Stimulated activated CD4-positive, alpha-beta T cell treated with anti-CD3 and anti-CD28 coated beads, Interleukin-4, amount 100 ng/mL, for 24 hours (primary cell): ENCODE measurements at regions not wholly inside any gene's neighbourhood (a gene's known extent, or its start where the extent isn't known, plus 50 kb on each side); places are given as distances from the start of the nearest gene placed in this dataset.

ENCODE experiments used
- DNase-seq: peaks from one replicate; pipeline ENCODE4 v3.0.0-alpha.2; 2020

DNA sequence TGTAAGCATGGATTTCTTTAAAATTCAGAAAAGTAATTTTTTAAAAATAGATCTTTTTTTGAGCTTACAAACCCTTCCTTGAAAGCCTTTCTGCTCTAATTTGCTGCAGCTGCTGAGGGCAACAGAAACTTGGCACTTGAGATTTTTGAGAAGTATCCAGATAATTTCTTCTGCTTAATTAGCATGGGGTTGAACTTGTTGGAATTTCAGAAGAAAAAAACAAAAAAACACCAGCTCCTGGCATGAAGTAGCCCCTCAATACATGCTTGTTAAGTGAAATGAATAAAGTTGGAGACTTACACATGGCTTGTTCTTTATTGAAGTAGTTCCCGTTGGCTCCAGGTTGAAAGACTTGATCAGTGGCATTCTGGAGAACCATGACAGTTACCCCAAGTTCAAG, 331.4 kb upstream of the RAG2 start:
- DNase-seq, result no peak

DNA sequence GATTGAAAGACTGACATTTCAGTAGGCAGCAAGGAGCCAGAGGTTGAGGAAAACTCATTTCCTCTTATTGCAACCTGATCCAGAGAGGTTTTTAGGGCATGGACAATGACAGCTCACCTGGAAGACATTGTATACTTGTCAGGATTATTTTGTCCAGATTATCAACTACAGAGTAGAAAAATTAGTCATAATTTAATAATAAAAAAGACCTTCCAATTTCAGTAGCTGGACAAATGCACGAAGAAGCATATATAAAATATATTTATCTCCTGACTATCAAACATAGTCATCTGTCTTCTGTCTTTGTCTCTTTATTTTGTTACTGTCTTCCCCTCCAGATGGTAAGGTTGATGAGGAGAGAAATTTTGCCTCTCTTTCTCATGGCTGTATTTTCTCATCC, 330.6 kb upstream of the RAG2 start:
- DNase-seq, result no peak

DNA sequence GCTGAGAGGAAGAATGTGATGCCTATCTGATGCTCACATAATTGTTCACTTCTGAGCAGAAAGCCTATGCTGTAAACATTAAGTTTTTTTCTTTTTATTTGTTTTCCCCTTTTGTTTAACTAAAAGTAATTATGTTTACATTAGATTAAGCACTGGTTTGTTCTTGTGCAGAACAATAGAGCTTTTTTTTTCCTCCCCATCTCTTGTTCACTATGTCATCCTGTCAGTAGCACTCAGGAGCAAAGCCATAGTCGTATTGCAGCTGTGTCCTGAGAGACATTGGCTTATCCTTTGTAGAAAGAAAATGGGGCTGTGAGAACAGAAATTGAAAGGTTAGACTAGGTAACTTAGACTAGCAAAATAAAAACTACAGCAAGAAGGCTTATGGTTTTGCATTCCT, 301.8 kb upstream of the RAG2 start:
- DNase-seq, result no peak

DNA sequence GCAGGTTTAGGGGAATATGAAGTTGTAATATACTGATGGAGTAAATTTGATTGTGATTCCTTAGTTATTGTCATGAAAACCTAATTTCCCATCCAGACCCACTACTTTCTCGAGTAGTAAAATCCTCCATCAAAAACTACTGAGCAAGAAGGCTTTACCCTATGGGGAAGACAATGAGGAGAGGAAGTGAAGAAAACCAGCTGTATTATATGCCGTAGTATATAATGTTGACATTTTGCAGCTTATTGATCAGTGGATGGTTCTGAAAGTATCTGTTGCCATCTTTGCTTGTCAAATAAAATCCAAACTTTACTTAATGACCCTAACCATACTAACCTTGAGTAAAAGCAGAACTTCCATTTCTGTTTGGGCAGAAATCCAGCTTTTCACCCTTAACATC, 292.8 kb upstream of the RAG2 start:
- DNase-seq, result no peak

DNA sequence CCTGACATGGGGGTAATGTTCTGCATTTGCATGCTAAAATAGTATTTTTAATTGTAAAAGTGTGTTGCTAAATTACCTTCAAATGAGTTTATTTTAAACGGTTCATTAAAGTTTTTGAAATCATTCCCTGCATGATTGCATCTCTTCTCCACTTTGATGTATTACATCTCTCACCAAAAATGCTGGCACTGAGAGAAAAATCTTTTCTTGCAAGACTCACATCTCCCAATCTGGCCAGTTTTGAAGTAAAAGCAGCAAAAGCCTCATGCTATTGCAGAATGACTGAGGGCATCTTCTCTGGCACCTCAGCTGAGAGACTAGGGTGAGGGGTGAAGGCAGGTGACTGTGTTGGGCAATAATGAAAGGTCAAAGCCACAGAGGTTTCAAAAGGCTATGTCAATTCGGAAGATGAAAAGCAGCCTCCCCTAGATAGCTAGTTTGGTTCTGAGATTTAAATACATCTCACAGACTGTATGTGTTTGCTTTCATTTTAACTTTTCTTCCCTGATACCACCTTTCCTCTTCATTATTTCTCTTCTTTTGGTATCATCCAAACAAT, 292.2 kb upstream of the RAG2 start:
- DNase-seq, result no peak

DNA sequence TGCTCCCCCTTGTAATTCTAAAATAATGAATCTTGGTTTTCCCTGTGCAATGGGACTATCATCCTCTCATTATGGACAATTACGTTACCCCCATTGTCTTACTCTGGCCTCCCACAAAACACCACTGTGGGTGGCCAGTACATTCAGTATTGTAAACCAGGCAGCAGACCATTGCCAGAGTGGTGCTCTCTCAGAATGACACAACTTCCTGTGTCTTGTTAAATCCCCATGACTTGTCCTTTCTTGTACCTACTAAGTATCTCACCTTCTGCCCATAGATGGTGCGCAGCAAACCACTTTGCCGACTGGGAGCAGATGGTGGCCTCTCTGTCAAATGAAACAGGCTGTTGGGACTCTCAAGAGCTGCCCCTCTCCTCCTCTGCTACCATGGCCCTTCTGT, 287.1 kb upstream of the RAG2 start:
- DNase-seq, result no peak

DNA sequence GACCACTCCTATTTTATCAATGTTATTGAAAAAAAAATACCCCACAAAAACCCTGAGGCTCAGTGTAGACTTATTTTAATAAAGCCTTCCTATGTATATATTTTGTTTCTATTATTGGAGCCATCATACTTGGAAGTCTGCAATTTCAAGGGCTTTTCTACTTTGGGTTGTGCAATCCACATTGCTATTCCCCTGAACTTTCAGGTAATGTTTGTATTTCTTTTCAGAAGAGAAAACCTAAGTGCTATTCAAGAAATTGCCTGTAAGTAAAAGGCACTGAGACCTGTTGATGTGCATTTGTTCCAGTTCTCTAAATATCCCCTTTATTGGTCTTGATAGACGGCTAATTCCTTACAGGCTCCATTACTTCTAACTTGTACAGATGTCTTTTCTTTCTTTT, 280.7 kb upstream of the RAG2 start:
- DNase-seq, result no peak

DNA sequence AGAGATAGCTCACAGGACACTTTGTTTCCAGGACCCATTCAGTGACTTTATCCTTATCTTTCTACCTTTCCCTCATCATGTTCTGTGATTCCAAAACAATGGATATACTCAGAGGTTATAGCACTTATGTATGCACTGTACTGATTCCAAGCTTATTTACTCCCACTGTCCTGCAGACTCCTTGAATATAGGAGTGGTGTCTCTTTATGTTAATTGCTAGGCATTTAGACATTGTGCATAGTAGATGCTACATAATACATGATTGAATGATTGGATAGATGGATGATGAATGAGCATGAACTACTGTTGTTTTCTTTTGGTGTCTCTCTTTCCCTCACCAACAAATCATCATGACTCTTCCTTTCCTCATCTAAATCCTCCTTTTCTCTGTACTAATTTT, 279.1 kb upstream of the RAG2 start:
- no peak for DNase-seq

DNA sequence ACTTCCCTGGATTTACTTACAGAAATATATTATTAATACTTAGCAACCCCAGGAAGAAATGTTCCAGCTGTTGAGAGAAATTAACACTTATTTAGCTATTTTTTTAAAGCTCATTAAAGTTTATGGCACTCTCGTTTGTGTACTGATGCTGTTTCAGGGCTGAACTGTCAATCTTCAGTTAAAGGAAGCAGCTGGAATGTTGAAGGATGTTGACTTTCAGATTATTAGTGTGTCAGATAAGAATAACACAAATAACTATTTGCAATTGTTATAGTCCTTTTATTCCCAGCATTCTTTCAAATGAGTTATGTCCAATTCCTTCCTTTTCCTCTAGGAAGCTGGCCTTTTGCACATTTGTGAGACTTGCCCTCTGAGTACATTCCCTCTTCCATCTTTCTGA, 278.2 kb upstream of the RAG2 start:
- DNase-seq, result no peak

DNA sequence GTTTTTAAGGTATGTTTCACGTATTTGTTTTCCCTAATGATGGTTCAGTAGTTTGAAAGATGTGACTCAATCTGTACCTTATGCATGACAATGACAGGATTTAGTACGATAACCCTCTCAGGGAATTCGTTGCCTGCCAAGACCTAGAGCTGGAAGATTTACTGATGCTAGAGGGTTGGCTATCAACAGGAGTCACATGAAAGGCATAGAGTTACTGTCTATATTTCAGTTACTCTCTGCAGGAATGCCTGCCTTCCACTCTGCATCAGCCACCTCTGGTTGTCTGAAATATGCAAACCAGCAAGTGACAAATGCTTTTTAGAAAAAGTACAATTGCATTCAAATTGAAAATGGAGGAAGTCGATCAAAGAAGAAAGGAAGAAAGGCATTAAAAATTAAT, 276.3 kb upstream of the RAG2 start:
- no peak for DNase-seq

DNA sequence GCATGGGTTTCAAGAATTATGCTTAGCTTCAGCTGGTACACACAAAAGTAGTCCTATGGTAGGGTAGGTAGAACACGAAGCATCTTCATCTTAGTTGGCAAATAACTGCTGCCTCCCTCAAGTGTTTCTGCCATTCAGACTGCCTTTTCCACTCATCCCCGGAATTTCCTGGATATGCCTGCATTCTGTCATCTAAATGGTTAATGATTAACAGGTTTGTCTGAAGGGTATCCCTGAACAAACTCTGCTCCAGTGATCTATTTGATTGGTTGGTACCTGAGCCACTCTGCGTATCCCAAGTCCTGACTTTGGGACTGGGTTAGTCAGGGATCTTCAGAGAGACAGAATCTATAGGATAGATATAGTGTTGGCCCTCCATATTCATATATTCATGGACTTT, 272.3 kb upstream of the RAG2 start:
- DNase-seq, result no peak

DNA sequence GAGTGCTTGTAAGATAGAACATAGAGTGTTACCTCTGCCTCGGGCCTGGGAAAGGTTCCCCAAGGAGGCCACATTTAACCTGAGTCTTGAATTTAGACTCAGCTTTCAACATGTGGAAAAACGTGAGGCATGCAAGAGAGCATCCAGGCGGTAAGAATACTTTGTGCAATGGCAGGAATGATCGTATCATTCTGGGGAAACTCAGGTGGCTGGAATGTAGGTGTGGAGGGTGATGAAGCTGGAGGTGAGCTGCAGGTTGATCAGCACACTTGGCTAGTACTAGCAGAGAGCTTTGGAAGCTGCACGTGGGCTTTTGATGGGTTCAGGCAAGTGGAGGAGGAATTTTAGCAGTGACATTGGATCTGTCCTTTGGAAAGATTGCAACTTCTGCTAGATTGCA, 270.3 kb upstream of the RAG2 start:
- no peak for DNase-seq

DNA sequence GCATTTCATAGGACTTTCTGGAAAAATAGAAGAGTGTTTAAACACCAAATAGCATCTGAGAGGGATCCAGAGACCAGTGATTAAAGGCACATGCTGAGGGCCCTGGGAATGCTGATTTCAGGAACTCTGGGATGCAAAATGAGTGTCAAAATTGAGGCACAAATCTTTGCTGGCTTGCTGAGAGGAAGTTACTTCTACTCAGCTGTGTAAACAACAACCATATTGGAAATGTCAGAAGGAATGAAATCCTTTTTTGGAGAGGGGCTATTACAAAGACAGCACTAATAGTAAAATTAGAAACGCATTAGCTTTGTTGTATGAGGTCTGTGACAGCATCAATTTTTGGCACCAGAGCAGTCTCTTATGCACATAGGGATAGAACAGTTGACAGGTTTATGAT, 267.8 kb upstream of the RAG2 start:
- DNase-seq, result no peak

DNA sequence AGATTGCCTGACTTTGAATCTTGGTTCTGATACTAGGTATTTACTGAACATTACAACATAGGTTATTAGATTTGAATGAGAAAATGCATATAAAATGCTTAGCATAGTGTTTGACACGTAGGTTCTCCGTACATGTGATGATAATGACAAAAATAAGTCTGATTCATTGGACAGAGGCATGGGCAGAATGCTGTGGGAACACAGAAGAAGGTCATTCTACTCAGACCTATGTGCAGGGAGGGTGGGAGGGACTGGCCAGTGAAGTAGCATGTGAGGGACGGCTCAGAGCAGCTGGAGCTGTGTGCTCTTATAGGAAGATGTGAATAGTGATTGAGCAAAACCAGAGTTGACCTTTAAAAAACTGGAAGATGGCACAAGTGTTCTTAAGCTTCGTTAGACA, 256.8 kb upstream of the RAG2 start:
- no peak for DNase-seq

DNA sequence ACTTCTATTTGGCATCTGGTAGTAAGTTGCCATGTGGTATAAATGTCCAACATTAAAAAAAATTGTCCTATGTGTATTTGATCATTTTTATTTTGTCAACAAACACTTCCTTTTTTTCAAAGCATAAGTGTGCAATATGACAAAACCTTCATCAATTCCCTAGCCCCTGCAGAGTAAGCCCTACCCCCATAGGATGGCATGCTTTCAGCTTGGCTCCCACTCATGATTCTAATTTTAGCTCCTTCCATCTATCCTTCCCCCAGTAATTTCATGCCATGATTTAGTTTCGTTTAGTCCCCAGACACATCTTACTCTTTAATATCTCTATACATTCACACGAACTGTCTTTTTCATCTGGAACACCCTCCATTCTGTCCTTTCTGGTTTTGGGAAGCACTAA, 250.6 kb upstream of the RAG2 start:
- DNase-seq, result no peak

DNA sequence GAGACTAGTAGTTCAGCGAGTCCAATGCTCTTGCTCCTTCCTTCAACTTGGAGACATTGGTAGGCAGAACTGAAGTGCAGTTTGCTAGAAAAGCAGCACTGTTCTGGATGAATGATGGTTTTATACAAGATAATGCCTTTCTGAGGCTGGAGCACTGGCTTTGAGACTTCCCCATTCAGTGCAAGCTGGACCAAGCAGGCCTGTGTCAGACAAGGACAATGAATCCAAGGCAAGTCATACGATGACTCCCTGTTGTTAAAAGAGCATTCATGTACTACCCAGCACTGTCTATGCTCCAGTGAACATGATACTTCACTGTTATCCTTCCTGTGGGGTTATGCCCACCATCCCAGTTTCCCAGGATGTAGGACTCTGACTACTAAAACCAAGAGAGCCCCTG, 242.3 kb upstream of the RAG2 start:
- no peak for DNase-seq

DNA sequence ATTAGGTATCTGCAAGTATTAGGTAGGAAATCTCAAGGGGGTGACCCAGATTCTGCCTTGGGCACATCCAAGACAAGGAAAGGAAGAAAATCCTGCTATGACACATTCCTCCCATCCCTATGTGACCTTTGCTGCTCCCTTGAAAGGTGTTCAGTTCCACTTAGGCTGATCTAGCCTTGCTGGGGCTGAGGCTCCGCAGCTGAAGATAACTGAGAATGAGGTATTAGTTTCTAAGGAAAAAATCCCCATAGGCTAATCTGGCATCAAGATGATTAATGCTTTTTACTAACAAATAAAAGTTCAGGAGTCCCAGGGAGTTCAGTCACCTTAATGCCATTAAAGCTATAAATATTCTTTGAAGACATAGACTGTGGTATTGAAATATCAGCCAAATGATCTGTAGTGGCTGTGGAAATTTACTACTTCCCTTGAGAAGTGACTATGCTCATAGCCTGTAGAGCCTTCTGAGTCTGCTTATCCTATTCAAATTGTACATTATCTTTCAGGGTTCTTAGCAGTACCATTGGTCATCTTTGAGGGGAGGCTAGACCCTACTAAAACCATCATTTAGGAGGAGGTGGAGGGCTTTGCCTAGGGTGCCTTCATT, 239.9 kb upstream of the RAG2 start:
- no peak for DNase-seq

DNA sequence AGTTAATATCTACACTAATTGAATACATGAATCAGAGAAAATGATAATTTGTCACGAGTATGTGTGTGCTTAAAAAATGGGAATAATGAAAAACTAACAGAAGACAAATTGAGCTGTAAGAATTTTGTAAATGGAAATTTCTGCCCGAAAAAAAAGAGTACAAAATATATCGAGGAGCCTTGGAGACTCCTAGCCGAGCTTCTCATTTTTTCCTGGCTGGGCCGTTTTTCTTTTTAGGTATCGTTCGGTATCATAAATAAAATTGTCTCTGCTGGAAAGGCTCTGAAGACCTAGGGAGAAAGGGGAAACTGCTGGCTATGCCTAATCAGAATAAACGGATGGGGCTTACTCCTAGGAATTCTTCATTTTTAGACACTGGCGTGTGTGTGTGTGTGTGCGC, 227.2 kb upstream of the RAG2 start:
- no peak for DNase-seq

DNA sequence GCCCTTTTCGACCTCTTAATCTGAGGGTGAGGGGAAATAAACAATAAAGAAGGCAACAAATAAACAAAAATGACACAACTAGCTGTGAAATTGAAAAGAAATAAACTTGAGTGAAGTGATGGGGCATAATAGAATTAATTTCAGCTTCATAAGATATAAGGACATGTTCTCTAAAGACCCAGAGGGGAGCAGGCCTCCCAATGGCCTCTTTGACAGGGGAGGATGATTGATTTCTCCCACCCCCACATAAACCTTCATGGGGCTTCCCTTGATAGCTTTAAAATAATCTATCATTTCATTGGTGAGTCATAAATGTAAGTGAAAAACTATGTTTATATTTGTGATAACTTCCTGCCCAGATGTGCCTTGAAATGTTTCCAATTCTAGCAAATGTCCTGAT, 226.3 kb upstream of the RAG2 start:
- DNase-seq, result no peak

DNA sequence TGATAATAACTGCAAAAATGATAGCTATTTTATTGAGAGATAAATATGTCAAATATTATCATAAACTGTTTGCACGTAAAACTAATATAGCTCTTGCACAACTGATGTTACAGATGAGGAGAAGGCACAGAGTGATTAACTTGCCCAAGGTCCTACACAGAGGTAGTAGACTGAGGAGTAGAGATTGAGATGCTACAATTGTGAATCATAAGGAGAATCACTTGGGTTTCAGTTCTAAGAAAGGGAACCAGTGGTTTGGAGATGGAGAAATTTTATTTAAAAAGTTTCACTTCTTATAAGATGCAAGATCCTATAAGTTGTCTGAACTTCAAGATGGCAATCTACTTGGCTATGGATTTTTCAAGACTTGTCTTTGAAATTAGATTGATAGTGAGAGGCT, 224.8 kb upstream of the RAG2 start:
- DNase-seq, result no peak

DNA sequence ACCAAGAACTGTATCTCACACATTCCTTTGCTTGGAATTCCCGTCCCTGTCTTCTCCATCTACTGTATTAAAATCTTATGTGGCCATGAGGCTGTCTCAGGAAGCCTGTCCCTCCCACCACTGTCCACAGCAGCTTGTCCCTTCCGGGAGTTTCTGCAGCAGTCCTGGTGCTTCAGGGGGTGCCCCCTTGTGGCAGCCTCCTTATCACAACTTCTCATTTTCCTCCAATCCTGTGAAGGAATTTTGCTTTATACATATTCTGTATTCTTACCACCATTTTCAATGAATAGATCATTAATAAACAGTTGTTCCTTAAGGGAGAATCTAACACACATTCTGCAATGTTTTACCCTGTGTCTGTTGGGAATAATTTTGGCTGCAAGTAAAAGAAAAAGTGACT, 220.4 kb upstream of the RAG2 start:
- no peak for DNase-seq

DNA sequence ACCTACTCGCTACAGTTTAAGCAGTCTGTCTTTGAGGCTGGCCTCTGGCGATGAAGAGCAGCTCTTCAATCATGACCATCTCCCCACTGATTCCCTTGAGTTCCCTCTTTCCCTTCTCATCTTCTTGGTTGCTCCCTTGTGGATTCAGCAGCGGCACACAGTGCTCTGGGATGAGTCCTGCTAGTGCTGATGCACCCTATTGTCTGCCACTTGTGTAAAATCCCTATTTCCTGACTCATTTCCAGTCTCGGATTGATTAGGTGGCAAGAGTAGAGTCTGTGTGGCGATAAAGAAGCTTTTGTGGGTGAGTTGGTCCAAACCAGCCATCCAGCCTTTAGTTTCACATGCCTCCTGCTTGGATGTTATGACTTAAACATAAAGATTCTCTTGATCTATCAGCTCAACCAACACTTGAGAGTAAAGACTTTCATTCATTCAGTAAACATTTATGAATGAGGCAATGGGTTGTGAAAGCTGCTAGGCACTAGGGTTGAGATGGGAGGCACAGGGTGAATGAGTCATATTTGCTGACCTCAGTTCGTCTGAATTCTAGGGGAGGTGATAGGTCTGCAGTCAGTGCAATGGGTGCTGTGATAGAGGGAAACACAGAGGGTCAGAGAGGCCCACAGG, 219.4 kb upstream of the RAG2 start:
- no peak for DNase-seq

DNA sequence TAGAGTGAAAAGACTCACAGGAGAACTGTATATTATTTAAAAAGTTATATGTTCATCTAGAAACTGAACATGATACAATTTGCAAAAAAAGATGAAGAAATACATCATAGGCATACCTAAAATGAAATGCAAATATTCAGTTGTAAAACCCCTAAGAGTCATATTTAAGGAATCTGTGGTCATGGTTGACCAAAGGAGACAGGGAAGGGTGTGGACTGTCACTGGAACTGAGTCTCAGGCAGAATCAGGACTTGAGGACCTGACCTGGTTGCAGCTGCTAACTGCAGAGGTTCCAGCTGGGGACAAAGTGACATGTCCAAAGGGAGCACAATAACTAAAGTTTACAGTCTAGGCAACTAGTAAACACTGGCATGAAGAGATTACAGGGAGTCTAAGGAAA, 211.3 kb upstream of the RAG2 start:
- DNase-seq, result no peak

DNA sequence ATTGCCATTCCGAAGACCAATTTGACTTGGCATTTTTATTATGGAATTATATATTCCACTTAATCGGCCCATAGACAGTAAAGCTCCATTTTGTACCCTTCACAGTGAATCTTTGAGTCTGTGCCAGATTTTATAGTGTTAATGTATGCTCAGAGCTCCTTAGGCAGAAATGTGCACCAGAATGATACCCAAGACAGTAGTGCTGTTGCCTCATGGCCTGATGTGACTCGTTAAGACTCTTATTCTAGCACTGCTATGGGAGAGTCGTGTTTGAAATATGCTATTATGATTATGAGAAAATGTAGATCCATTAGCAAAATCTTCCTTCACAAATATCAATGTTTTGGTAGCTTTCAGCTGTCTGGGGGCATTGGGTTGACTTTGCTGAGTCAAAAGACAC, 209.8 kb upstream of the RAG2 start:
- no peak for DNase-seq

DNA sequence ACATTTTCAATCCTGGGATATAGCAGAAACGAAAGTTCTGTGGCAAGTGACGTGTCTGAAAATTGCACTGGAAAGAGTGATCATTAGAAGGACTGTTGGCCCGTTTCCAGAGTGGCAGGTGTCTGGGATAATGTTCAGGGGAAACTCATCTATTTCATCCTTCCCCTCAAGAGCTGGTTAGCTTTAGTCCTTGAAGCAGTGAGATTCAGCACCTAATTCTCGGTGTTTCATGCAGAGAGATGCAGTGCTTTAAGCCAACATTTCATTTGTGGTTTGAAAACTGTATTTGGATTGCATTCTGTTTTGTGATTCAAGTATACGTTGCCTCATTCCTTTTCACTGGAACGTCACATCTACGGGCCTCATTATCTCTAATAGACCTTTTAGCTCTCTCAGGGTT, 205.0 kb upstream of the RAG2 start:
- DNase-seq, result no peak
